SK-N-SH treated with all-trans-retinoic acid at 6 μM for 48 hours (cell line): ENCODE measurements at regions not wholly inside any gene's neighbourhood (a gene's known extent, or its start where the extent isn't known, plus 50 kb on each side); places are given as distances from the start of the nearest gene placed in this dataset.

Source experiments
- ATAC-seq: fragments of 200-7000 bp; cut with Tn5 transposase; 3 replicates; pipeline ENCODE4 v1.9.1; 2020; ENCODE audit warnings: mild to moderate bottlenecking, moderate library complexity
- ARNTL ChIP-seq: fragments of 450-650 bp; formaldehyde crosslinking; IDR thresholded peaks from 2 replicates; pipeline ENCODE4 v1.5.0; 2020; ENCODE audit warnings: low read depth, mild to moderate bottlenecking, moderate library complexity, borderline replicate concordance
- BACH2 ChIP-seq: fragments of 250-450 bp; sonication (Bioruptor Pico); IDR thresholded peaks from 2 replicates; pipeline ENCODE4 v1.9.0; 2021; ENCODE audit warnings: mild to moderate bottlenecking, borderline replicate concordance
- CSDC2 ChIP-seq: fragments of 250-450 bp; sonication (Bioruptor Pico); IDR thresholded peaks from 2 replicates; pipeline ENCODE4 v1.5.0; 2020; ENCODE audit warnings: mild to moderate bottlenecking, moderate library complexity
- CSRNP3 ChIP-seq: fragments of 250-450 bp; sonication (Bioruptor Pico); IDR thresholded peaks from 2 replicates; pipeline ENCODE4 v1.5.1; 2021; ENCODE audit warnings: mild to moderate bottlenecking, moderate library complexity
- ESRRG ChIP-seq: fragments of 250-450 bp; sonication (Bioruptor Pico); IDR thresholded peaks from 2 replicates; pipeline ENCODE4 v1.6.1; 2021; ENCODE audit warnings: mild to moderate bottlenecking
- GLIS3 ChIP-seq: fragments of 250-450 bp; sonication (Bioruptor Pico); IDR thresholded peaks from 2 replicates; pipeline ENCODE4 v1.5.0; 2020; ENCODE audit warnings: mild to moderate bottlenecking, moderate library complexity
- ISL1 ChIP-seq: fragments of 250-450 bp; sonication (Bioruptor Pico); IDR thresholded peaks from 2 replicates; pipeline ENCODE4 v2.1.2; 2022; ENCODE audit warnings: mild to moderate bottlenecking, moderate library complexity
- OSR1 ChIP-seq: fragments of 250-450 bp; sonication (Bioruptor Pico); IDR thresholded peaks from 2 replicates; pipeline ENCODE4 v1.8.0; 2022; ENCODE audit warnings: moderate library complexity, mild to moderate bottlenecking, inconsistent platforms
- PATZ1 ChIP-seq: fragments of 250-450 bp; sonication (Bioruptor Pico); IDR thresholded peaks from 2 replicates; pipeline ENCODE4 v1.8.0; 2020; ENCODE audit warnings: mild to moderate bottlenecking, moderate library complexity, borderline replicate concordance
- POU6F1 ChIP-seq: fragments of 250-450 bp; sonication (Bioruptor Pico); IDR thresholded peaks from 2 replicates; pipeline ENCODE4 v1.8.0; 2021; ENCODE audit warnings: low read depth, mild to moderate bottlenecking, moderate library complexity, borderline replicate concordance
- PPARA ChIP-seq: fragments of 250-450 bp; sonication (Bioruptor Pico); IDR thresholded peaks from 2 replicates; pipeline ENCODE4 v1.5.0; 2020; ENCODE audit warnings: mild to moderate bottlenecking, borderline replicate concordance
- RARB ChIP-seq: fragments of 250-450 bp; sonication (Bioruptor Pico); IDR thresholded peaks from 2 replicates; pipeline ENCODE4 v1.8.0; 2021; ENCODE audit warnings: mild to moderate bottlenecking, moderate library complexity
- SNAI2 ChIP-seq: fragments of 250-450 bp; sonication (Bioruptor Pico); IDR thresholded peaks from 2 replicates; pipeline ENCODE4 v1.5.0; 2020; ENCODE audit warnings: mild to moderate bottlenecking, moderate library complexity
- TCF4 ChIP-seq: fragments of 250-450 bp; sonication (Bioruptor Pico); IDR thresholded peaks from 2 replicates; pipeline ENCODE4 v1.8.0; 2021; ENCODE audit warnings: mild to moderate bottlenecking, moderate library complexity, borderline replicate concordance
- TOX ChIP-seq: fragments of 250-450 bp; sonication (Bioruptor Pico); IDR thresholded peaks from 2 replicates; pipeline ENCODE4 v1.8.0; 2021; ENCODE audit warnings: mild to moderate bottlenecking, moderate library complexity, borderline replicate concordance
- TSHZ2 ChIP-seq: fragments of 250-450 bp; sonication (Bioruptor Pico); IDR thresholded peaks from 2 replicates; pipeline ENCODE4 v1.5.0; 2020; ENCODE audit warnings: mild to moderate bottlenecking, moderate library complexity
- ZC3H10 ChIP-seq: fragments of 250-450 bp; sonication (Bioruptor Pico); IDR thresholded peaks from 2 replicates; pipeline ENCODE4 v1.5.1; 2021; ENCODE audit warnings: mild to moderate bottlenecking, moderate library complexity
- ZFP3 ChIP-seq: fragments of 250-450 bp; sonication (Bioruptor Pico); IDR thresholded peaks from 2 replicates; pipeline ENCODE4 v1.5.0; 2020; ENCODE audit warnings: mild to moderate bottlenecking, moderate library complexity
- ZNF565 ChIP-seq: fragments of 450-650 bp; formaldehyde crosslinking; conservative IDR thresholded peaks from 2 replicates; pipeline ENCODE4 v1.5.0; 2020; ENCODE audit warnings: low read depth, mild to moderate bottlenecking, moderate library complexity
- ZNF70 ChIP-seq: fragments of 450-650 bp; formaldehyde crosslinking; IDR thresholded peaks from 2 replicates; pipeline ENCODE4 v1.5.0; 2020; ENCODE audit warnings: mild to moderate bottlenecking, moderate library complexity
- ZNF8 ChIP-seq: fragments of 450-650 bp; formaldehyde crosslinking; IDR thresholded peaks from 2 replicates; pipeline ENCODE4 v1.5.0; 2020; ENCODE audit warnings: mild to moderate bottlenecking, moderate library complexity

- no peak for TF ChIP-seq ZFP3
- TF ChIP-seq RARB (CRISPR knock-in tag) = no peak
- TF ChIP-seq ZNF70 (CRISPR knock-in tag) = no peak
- TF ChIP-seq ESRRG (CRISPR knock-in tag) = no peak
- TF ChIP-seq CSRNP3 = no peak
- no peak for TF ChIP-seq TCF4 (CRISPR knock-in tag)
- no peak for TF ChIP-seq TOX (CRISPR knock-in tag)
- no peak for TF ChIP-seq PPARA
- no peak for TF ChIP-seq TSHZ2 (CRISPR knock-in tag)
- no peak for TF ChIP-seq SNAI2 (CRISPR knock-in tag)
- no peak for TF ChIP-seq BACH2 (CRISPR knock-in tag)
- ATAC-seq = no peak
Observed at GRCh38 chr3:127389913-127390312, 102.1 kb upstream of the PRR20G start.

- TF ChIP-seq PATZ1 = no peak
- TF ChIP-seq ZNF8 = no peak
- no peak for TF ChIP-seq ZC3H10 (CRISPR knock-in tag)
- TF ChIP-seq CSRNP3 = no peak
- no peak for TF ChIP-seq BACH2 (CRISPR knock-in tag)
- no peak for TF ChIP-seq CSDC2
- TF ChIP-seq GLIS3 (CRISPR knock-in tag) = no peak
- no peak for TF ChIP-seq SNAI2 (CRISPR knock-in tag)
- no peak for TF ChIP-seq ARNTL
- TF ChIP-seq ESRRG (CRISPR knock-in tag) = no peak
- no peak for TF ChIP-seq RARB (CRISPR knock-in tag)
- TF ChIP-seq OSR1 (CRISPR knock-in tag) = no peak
- no peak for TF ChIP-seq ZNF565
- TF ChIP-seq ZFP3 = no peak
- TF ChIP-seq PPARA = no peak
- TF ChIP-seq TOX (CRISPR knock-in tag) = no peak
- no peak for TF ChIP-seq TSHZ2 (CRISPR knock-in tag)
- no peak for TF ChIP-seq POU6F1
- no peak for TF ChIP-seq ISL1
- ATAC-seq = no peak
Observed at GRCh38 chr3:127389420-127389819, 101.6 kb upstream of the PRR20G start.
